ENCODE measurements at regions not wholly inside any gene's neighbourhood (a gene's known extent, or its start where the extent isn't known, plus 50 kb on each side); places are given as distances from the start of the nearest gene placed in this dataset.
A peak's percentile ranks its signal among the peaks of the same experiment; 100 is the strongest.
"Not testable (repeated sequence)": the region's sequence is repeated elsewhere in the genome, so short reads cannot be mapped to it uniquely, and the experiment has no call there.

GRCh38 chr5:152456815-152457443 lies 51.9 kb upstream of the NMUR2 start:
- DNase-seq = no peak

DNA sequence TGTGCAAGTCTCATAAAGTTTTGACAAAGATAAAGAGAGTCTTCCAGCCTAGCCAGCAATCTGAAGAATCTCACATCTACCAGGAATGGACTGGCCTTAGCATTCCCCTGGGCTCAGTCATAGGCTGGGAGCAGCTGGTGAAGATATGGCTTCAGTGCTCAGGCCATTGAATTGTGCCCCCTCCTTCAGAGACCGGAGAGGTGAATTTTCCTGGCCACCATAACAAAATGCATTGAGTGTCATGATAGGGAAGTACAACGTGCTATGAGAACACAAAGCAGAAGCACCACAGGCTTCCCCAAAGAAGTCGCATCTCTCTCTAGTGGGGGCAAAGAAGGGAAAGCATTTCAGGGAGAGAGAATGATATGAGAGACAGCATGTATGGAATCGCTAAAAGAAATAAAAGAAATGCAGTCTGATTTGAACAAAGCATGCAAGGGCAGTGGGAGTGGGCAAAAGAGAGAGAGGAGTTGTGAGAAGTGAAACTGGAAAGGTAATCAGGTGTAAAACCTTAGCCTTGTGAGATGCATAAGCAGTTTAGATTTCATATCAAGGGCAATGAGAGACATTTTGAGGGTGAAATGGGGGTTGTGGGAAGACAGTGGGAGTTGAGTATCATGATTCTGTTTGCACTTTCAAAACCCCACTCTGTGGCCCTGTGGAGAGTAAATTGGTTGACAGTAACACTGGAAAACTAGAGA lies 57.1 kb upstream of the NMUR2 start:
- DNase-seq = no peak

GRCh38 chr5:152464048-152464447 lies 59.0 kb upstream of the NMUR2 start:
- no peak for DNase-seq

GRCh38 chr5:152465140-152465539 lies 60.1 kb upstream of the NMUR2 start:
- DNase-seq = no peak

DNA sequence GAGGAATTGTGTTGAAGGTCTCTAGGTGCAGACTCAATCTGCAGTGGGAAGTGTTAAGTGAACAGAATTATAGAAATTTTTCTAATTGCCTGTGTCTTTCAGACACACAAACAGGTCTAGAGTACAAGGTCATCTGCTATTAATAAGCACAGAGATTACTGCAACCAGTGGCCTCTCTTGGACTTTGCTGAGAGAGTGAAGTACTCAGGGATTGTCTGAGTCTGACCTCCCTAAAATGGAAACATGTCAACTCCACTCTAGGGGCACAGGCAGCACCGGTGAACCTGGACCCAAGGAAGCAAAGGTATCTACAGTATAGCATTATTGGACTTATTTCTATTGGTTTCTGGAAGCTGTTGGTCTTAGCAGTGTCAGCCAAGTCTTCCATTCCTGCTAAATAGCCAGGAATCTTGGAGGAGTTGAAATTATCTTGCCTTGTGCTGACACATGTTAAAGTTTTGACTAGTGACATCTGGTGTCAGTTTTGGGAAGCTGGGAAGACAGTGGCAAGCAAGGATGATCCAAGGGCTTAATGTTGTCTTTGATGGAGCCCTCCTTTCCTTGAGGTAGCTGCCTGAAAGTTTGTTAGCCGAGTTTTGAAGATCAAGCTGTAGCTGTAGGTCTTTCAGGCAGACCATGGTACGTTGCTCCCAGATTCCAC lies 61.1 kb upstream of the NMUR2 start:
- no peak for DNase-seq

GRCh38 chr5:152470167-152470566 lies 65.1 kb upstream of the NMUR2 start:
- no peak for DNase-seq

DNA sequence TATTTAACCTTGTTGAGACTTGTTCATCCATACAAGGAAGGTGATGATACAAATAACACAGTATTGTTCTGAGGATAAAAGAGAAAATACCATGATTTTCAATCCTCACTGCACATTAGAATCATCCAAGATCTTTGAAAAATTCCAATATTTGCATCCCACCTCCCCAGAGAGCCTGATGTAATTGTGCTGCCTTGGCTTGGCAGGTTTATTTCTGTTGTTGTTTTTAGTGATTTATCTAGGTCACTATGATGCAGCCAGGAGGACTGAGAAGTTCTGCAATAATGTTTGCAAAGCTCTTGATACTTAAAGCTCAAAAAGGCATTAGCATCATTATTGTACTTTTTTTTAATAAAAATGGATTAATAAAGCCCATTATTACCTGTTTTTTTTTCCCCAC lies 67.0 kb upstream of the NMUR2 start:
- peak; percentile 26 for DNase-seq

DNA sequence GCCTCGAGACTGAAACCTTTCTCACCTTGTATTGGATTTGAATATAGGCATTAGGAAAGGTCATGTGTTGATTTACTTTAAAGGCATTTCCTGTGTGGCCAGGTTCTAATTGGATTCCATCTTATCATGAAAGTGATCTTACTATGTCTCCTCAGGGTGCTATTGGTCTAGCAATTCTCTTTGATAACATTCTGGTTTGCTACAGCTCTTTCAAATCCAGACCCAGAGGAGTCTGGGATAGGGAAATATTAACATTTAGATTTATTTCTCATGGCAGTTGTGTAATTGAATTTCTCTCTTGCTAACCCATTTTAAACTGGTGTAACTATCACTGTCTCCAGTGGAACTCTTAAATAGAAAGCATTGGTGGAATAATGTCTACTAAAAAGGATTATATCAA lies 69.9 kb upstream of the NMUR2 start:
- no peak for DNase-seq

DNA sequence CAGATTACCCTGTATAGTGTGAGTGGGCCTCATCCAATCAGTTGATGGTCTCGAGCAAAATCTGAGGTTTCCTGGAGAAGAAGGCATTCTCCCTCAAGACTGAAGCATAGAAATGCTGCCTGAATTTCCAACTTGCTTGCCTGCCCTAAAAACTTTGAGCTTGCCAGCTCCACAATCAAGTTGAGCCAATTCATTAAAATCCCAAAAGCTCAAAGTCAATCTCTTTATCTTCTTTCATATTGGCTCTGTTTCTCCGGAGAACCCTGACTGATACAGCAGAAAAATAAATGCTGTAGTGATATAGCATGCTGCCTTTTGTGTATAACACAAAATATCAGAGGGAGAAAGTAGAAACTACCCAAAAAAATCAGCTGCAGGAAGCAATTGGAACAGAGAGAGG lies 72.5 kb upstream of the NMUR2 start:
- DNase-seq = peak; percentile 39

GRCh38 chr5:152479866-152480265 lies 74.8 kb upstream of the NMUR2 start:
- not testable (repeated sequence) for DNase-seq

DNA sequence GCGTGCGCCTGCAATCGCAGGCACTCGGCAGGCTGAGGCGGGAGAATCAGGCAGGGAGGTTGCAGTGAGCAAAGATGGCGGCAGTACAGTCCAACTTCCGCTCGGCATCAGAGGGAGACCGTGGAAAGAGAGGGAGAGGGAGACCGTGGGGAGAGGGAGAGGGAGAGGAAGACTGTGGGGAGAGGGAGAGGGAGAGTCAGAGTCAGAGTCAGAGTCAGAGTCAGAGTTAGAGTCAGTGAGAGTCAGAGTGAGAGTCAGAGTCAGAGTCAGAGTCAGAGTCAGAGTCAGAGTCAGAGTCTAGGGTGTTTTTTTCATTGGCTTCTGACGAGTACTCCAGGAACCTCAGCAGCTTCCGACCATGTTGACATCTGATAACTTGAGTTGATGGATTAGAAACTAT lies 75.6 kb upstream of the NMUR2 start:
- not testable (repeated sequence) for DNase-seq

DNA sequence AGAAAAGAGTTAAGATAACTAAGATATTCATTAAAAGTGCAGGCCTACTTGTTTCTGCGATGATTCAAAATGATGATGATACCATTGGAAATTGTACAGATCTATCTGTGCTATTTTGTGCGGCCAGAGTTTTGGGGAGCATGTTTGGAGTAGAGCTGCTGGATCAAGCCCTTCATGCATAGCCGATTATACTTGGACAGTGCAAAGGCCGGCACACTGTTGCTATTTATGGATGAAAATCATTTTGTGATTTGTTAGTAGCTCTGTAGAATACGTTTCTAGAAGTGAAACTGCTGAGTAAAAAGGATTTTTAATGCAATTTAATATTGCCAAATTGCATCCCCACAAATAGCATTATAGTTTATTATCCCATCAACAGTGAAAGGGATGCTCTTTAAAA lies 82.1 kb upstream of the NMUR2 start:
- no peak for DNase-seq

DNA sequence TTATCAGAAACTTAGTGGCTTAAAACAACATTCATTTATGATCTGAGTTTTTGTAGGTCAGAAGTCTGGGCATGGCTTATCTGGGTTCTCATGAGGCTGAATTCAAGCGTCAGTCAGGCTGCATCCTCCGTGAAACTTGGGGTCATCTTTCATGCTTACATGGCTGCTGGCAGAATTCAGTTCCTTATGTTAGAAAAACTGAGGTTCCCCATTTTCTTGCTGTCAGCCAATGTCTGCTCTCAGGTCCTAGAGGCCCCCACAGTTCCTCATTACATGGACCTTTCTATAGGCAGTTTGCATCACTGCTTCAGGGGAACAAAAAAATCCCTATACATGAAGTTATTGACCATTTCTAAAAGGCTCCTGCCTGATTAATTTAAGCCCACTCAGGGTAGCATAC lies 83.8 kb upstream of the NMUR2 start:
- DNase-seq = no peak

DNA sequence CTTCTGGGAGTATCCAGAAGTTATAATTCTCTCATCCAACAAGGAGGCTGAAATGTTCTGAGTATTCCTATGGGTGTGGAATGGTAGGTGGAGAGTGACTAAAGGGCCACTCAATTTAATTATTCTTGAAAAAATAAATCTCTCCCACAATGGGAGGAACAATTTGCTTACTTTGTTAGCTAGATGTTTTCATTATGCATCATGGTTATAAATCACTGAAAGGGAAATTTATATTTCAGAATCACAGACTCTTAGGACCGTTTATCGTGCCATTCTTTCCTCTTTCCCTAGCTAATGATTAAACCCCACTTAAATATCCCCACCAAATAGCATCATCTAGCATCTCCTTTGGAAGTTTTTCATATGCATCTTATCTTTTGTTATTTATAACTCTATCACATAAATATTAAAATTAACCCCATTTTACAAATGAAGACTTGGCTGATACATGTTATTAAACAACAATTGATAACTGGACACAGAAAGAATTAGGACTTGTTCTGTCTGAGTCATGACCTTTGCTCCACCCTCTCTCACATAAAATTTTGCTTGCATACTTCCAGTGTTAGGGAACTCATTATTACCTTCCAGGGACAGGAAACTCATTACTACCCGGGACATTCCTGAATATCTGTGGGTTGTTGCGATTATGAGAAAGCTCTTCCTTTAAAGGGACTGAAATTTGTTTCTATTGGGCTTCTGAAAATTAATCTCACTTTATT lies 94.9 kb upstream of the NMUR2 start:
- no peak for DNase-seq

- DNase-seq = no peak
These were observed 96.2 kb upstream of the NMUR2 start for GRCh38 chr5:152501294-152501693.

GRCh38 chr5:152503206-152503605 lies 98.1 kb upstream of the NMUR2 start:
- no peak for DNase-seq

GRCh38 chr5:152505442-152506042 lies 100.5 kb upstream of the NMUR2 start:
- DNase-seq = peak; percentile 23

DNA sequence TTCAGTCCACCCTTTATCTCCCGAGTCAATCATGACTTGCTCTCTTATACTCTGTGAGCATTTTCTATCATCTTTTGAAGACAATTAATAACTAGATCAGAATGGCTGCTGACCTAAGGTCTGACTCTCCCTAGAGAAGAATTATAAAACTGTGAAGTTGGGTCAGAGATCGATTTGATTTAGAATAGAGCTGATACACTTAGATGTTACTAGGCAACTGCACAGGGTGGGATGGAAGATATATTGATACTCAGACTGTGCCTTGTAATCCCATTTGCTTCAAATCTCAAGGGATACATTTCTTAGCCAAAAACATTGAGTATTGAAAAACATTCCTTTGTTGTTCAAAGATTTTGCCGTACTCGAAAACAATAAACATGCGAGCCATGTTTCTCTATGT lies 106.0 kb upstream of the NMUR2 start:
- DNase-seq = no peak

GRCh38 chr5:152511531-152512132 lies 106.6 kb upstream of the NMUR2 start:
- DNase-seq = no peak

GRCh38 chr5:152514827-152515397 lies 109.8 kb upstream of the NMUR2 start:
- DNase-seq = no peak

GRCh38 chr5:152523964-152524363 lies 118.9 kb upstream of the NMUR2 start:
- no peak for DNase-seq

Measured in skin of body (tissue), 1 donor.